Endothelial cell (in vitro differentiated cells): ENCODE measurements at regions not wholly inside any gene's neighbourhood (a gene's known extent, or its start where the extent isn't known, plus 50 kb on each side); places are given as distances from the start of the nearest gene placed in this dataset.

Experiments used
- DNase-seq: peaks from one replicate; pipeline ENCODE4 v3.0.0; 2021; ENCODE audit warnings: low spot score
- H3K27ac Mint-ChIP-seq: one replicate; pipeline ENCODE4 v1.8.0; 2021; ENCODE audit warnings: mixed read lengths, inconsistent platforms; ENCODE audit not compliant: unreplicated experiment
- H3K27me3 Mint-ChIP-seq: one replicate; pipeline ENCODE4 v1.8.0; 2021; ENCODE audit warnings: mild to moderate bottlenecking, moderate library complexity, mixed read lengths, inconsistent platforms; ENCODE audit not compliant: unreplicated experiment
- H3K36me3 Mint-ChIP-seq: one replicate; pipeline ENCODE4 v1.8.0; 2021; ENCODE audit warnings: mild to moderate bottlenecking, low read depth, mixed read lengths, inconsistent platforms; ENCODE audit not compliant: unreplicated experiment
- H3K4me1 Mint-ChIP-seq: one replicate; pipeline ENCODE4 v1.8.0; 2021; ENCODE audit warnings: mild to moderate bottlenecking, mixed read lengths, inconsistent platforms; ENCODE audit not compliant: unreplicated experiment
- H3K4me3 Mint-ChIP-seq: one replicate; pipeline ENCODE4 v1.8.0; 2021; ENCODE audit warnings: mild to moderate bottlenecking, mixed read lengths, inconsistent platforms; ENCODE audit not compliant: unreplicated experiment
- H3K9me3 Mint-ChIP-seq: one replicate; pipeline ENCODE4 v1.8.0; 2021; ENCODE audit warnings: mixed read lengths, inconsistent platforms; ENCODE audit not compliant: unreplicated experiment
- TF ChIP-seq, protein P1 (sequence below): fragments of 200-600 bp; sonication (generic); IDR thresholded peaks from one replicate; pipeline ENCODE4 v1.5.0; 2021; ENCODE audit warnings: antibody characterized with exemption; ENCODE audit not compliant: unreplicated experiment

DNA sequence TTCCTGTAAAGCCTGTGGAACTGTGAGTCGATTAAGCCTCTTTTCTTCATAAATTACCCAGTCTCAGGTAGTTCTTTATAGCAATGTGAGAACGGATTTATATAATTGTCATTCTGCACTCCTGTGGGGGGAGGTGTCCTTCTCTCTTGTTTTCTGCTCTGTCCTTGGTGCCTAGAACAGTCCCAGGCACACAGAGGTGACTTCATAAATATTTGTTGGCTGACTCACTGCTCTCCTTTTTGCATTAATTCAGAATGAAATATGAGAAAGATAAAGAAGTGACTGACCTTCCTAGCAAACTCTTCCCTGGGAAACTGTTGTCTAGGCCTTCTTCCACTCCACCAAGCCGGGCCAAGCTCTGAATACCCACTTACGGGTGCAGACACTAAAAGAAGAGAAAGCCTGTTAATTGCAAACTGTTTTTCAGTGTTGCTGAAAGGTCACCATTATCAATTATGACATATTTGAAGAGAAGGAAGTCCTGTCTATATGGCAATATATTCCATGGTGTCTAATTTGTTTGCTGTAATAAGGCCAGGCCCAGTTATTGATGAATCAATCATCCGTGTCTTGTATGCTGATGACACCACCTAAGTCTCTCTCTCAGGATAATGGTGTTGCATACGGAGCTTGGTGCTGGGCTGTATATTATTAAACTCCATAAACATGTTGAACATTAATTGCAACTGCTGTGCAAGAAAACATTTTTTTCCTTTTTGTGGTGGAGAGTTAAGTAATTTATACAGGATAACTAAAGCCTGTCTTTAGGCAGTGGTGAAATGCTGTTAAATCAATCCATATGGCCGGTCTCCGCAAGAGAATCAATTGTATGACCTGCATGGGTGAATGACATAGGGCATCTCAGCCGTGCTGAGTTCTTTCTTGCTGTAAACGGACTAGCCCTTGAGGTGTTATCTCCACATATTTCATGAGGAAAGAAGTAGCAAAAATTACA, 567.5 kb downstream of the SLC4A3 start:
- TF ChIP-seq, protein P1, sequence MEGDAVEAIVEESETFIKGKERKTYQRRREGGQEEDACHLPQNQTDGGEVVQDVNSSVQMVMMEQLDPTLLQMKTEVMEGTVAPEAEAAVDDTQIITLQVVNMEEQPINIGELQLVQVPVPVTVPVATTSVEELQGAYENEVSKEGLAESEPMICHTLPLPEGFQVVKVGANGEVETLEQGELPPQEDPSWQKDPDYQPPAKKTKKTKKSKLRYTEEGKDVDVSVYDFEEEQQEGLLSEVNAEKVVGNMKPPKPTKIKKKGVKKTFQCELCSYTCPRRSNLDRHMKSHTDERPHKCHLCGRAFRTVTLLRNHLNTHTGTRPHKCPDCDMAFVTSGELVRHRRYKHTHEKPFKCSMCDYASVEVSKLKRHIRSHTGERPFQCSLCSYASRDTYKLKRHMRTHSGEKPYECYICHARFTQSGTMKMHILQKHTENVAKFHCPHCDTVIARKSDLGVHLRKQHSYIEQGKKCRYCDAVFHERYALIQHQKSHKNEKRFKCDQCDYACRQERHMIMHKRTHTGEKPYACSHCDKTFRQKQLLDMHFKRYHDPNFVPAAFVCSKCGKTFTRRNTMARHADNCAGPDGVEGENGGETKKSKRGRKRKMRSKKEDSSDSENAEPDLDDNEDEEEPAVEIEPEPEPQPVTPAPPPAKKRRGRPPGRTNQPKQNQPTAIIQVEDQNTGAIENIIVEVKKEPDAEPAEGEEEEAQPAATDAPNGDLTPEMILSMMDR = no peak
- Mint-ChIP-seq H3K4me3 (no peak overlapping the region), H3K27ac (no peak overlapping the region), H3K4me1 (peaks cover 8% of the 10 kb centered on the region), H3K9me3 (peaks cover 4% of the 10 kb centered on the region), H3K36me3 (peaks cover 9% of the 10 kb centered on the region), H3K27me3 (peaks cover 7% of the 10 kb centered on the region)
- DNase-seq = no peak

DNA sequence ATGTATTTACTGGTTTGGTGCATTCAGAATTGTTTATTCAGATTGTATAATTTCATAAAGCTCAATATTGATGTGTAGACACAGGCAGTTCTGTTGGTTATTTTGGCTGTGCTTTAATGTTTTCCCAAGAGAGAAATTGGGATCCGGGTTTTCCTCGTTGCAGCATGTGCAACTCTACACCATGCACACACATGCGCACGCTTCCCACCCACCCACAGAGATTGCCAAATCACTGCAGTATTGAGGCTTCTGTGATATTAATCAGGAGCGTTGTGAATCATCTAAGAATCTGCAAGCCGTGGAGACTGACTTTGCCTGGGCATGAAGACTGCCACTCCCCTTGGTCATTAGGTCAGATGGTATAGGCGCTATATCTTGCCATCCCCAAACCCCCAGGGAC, 571.5 kb downstream of the SLC4A3 start:
- Mint-ChIP-seq H3K27ac (no peak overlapping the region), H3K27me3 (no peaks in the 10 kb centered on the region), H3K4me1 (no peaks in the 10 kb centered on the region), H3K36me3 (no peaks in the 10 kb centered on the region), H3K9me3 (no peaks in the 10 kb centered on the region), H3K4me3 (no peak overlapping the region)
- DNase-seq = no peak
- TF ChIP-seq, protein P1 = no peak

DNA sequence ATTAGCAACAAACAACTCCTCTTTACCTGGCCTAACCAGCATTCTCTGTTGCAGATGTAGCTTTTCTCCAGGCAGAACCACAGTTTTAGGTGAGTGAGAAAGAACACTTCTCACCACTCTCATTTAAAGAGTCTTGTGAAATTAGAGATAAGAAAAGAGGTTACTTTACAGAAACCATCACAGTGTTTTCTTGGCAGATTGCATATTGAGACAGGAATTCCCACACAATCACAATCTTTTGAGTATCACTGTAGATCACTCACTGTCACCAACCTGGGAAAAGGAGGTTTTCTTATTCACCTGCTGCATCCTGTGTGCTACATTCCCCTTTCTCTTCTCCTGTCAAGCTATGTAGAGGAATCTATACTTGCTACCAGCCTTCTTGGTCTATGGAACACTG, 574.6 kb downstream of the SLC4A3 start:
- Mint-ChIP-seq H3K9me3 (no peaks in the 10 kb centered on the region), H3K4me3 (no peak overlapping the region), H3K36me3 (no peaks in the 10 kb centered on the region), H3K4me1 (no peaks in the 10 kb centered on the region), H3K27ac (no peak overlapping the region), H3K27me3 (no peaks in the 10 kb centered on the region)
- TF ChIP-seq, protein P1 = no peak
- no peak for DNase-seq

DNA sequence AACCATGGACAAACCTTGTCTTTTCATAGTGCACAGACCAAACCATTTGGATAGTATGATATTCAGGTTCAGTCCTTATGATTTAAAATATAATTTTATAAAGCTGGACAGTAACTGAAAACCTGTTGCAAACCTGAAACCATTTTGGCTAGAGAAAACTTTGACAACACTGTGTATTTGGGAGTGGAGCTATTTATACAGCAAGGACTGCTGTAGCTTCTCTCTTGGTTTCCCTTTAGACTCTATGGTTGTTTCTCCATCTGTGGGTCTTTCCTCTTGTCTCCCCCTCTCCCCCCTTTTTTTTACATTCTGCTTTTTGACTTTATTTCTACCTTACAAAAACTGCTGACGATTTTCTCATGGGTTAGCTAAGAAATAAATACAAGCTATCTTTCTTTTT, 581.7 kb downstream of the SLC4A3 start:
- Mint-ChIP-seq H3K27me3 (peaks cover 4% of the 10 kb centered on the region), H3K4me3 (no peak overlapping the region), H3K27ac (no peak overlapping the region), H3K9me3 (no peaks in the 10 kb centered on the region), H3K36me3 (no peaks in the 10 kb centered on the region), H3K4me1 (peaks cover 9% of the 10 kb centered on the region)
- no peak for DNase-seq
- TF ChIP-seq, protein P1 = no peak

DNA sequence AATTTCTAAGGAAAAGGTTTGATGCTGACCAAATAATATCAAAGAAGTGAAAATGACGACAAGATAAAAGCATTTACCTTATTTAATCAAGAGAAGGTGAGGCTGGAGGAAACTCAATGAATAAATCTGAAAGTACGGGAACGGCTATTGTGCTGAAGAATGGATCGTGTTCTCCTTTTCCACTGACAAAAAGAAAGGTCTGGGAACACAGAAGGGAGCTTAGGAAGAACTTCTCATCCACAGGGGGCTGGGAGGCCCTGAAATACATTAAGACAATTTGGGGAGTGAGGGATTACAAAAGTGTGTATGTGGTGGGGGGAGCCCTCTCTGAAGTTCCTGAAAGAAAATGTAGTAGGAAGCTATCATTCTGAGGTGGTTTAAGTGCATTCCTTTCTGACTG, 582.3 kb downstream of the SLC4A3 start:
- peaks cover 4% of the 10 kb centered on the region for H3K27me3 Mint-ChIP-seq
- TF ChIP-seq, protein P1 = no peak
- no peak overlapping the region for H3K4me3 Mint-ChIP-seq
- DNase-seq = no peak
- no peaks in the 10 kb centered on the region for H3K36me3 Mint-ChIP-seq
- H3K4me1 Mint-ChIP-seq = peaks cover 9% of the 10 kb centered on the region
- no peak overlapping the region for H3K27ac Mint-ChIP-seq
- no peaks in the 10 kb centered on the region for H3K9me3 Mint-ChIP-seq
